ENCODE measurements at regions not wholly inside any gene's neighbourhood (a gene's known extent, or its start where the extent isn't known, plus 50 kb on each side); places are given as distances from the start of the nearest gene placed in this dataset.

DNA sequence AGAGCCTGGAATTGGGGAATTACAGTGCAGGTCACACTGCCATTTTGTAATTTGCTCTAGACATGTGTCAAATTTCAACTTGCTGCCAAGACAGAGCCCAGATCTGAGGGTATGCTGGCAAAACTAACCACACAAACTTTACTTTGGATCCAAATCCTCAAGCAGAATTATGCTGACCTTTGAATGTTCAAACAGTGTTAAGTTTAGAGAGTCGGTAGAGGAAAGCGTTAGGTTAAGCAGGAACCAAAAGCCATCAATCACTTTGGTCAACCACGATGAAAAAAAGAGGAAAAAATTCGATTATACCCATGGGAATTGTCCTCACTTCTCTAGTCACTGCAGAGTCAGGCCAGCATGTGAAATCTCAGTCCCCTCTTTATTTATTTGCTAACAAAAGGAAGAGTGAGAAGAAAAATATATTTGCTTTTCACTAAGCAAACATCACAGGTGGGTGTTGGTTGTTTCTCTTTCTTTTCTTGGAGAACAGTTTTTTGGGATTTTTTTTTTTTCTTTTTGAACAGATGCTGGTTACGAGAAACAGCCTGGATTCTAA is 105.1 kb upstream of the ADGRF1 start:
- TF ChIP-seq, protein P1, sequence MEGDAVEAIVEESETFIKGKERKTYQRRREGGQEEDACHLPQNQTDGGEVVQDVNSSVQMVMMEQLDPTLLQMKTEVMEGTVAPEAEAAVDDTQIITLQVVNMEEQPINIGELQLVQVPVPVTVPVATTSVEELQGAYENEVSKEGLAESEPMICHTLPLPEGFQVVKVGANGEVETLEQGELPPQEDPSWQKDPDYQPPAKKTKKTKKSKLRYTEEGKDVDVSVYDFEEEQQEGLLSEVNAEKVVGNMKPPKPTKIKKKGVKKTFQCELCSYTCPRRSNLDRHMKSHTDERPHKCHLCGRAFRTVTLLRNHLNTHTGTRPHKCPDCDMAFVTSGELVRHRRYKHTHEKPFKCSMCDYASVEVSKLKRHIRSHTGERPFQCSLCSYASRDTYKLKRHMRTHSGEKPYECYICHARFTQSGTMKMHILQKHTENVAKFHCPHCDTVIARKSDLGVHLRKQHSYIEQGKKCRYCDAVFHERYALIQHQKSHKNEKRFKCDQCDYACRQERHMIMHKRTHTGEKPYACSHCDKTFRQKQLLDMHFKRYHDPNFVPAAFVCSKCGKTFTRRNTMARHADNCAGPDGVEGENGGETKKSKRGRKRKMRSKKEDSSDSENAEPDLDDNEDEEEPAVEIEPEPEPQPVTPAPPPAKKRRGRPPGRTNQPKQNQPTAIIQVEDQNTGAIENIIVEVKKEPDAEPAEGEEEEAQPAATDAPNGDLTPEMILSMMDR (IDR thresholded peaks at IDR 0.05): no peak
- no peak for TF ChIP-seq ZFX (IDR thresholded peaks at IDR 0.05; ENCODE audit: borderline replicate concordance)
